Ectodermal cell (in vitro differentiated cells): ENCODE measurements at regions not wholly inside any gene's neighbourhood (a gene's known extent, or its start where the extent isn't known, plus 50 kb on each side); places are given as distances from the start of the nearest gene placed in this dataset.
"Not testable (repeated sequence)": the region's sequence is repeated elsewhere in the genome, so short reads cannot be mapped to it uniquely, and the experiment has no call there.

ENCODE experiments used
- H3K27ac ChIP-seq: 2 replicates; pipeline ENCODE4 v1.7.0; 2013; ENCODE audit warnings: mild to moderate bottlenecking, low read depth, low read length; ENCODE audit not compliant: insufficient read depth, poor library complexity, severe bottlenecking
- H3K27me3 ChIP-seq: 2 replicates; pipeline ENCODE4 v1.7.0; 2013; ENCODE audit warnings: mild to moderate bottlenecking, low read length; ENCODE audit not compliant: insufficient read depth, control insufficient read depth, poor library complexity, severe bottlenecking
- H3K36me3 ChIP-seq: one replicate; pipeline ENCODE4 v1.7.0; 2013; ENCODE audit warnings: low read length; ENCODE audit not compliant: control insufficient read depth, insufficient read depth
- H3K4me1 ChIP-seq: one replicate; pipeline ENCODE4 v1.7.0; 2013; ENCODE audit warnings: low read length; ENCODE audit not compliant: control insufficient read depth, insufficient read depth
- H3K4me3 ChIP-seq: 2 replicates; pipeline ENCODE4 v1.7.0; 2013; ENCODE audit warnings: low read depth, low read length, control low read depth; ENCODE audit not compliant: insufficient read depth
- H3K9me3 ChIP-seq: 2 replicates; pipeline ENCODE4 v1.7.0; 2013; ENCODE audit warnings: mild to moderate bottlenecking, low read length, moderate library complexity; ENCODE audit not compliant: control insufficient read depth
- WGBS, 2 experiments: methylation state at CpG; one replicate each; pipeline ENCODE4 v1.1.7; 2013; ENCODE audit warnings: missing lambda C conversion rate in 2 of 2; 5-methylcytosine and 5-hydroxymethylcytosine counted together

DNA sequence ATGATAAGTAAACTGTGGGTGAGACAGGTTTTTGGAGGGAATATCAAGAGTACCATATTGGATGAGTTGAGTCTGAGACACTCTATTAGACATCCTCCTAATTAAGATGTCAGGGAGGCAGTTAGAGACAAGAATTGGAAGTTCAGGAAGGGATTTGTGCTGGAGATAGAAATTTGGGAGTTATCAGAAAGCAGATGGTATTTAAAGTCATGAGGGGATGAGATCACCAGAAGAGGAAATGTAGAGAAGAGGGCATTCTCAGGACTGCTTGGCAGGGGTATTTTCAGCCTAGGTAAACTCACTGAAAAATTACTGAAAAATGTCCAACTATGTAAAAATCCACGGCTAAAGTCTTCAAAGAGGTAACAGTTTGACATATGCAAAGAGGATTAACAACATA, 161.6 kb upstream of the PGRMC2 start:
- H3K36me3 ChIP-seq, result no peaks in the 10 kb centered on the region
- 100% methylated on average over 1 of the region's 1 CpG; no CpG with 5 or more reads in 1 of the 2 experiments for WGBS, 2 experiments
- no peaks in the 10 kb centered on the region for H3K9me3 ChIP-seq
- H3K27ac ChIP-seq, result no peak overlapping the region
- no peaks in the 10 kb centered on the region for H3K4me1 ChIP-seq
- H3K4me3 ChIP-seq, result no peak overlapping the region
- H3K27me3 ChIP-seq, result no peaks in the 10 kb centered on the region

- Histone ChIP-seq H3K36me3 (no peaks in the 10 kb centered on the region), H3K4me1 (no peaks in the 10 kb centered on the region), H3K27me3 (no peaks in the 10 kb centered on the region), H3K4me3 (no peak overlapping the region), H3K27ac (no peak overlapping the region), H3K9me3 (no peaks in the 10 kb centered on the region)
- 89 to 100% methylated on average over 2 to 3 of the region's 3 CpGs for WGBS, 2 experiments
Measured at GRCh38 chr4:128444544-128445302, 157.1 kb upstream of the PGRMC2 start.

DNA sequence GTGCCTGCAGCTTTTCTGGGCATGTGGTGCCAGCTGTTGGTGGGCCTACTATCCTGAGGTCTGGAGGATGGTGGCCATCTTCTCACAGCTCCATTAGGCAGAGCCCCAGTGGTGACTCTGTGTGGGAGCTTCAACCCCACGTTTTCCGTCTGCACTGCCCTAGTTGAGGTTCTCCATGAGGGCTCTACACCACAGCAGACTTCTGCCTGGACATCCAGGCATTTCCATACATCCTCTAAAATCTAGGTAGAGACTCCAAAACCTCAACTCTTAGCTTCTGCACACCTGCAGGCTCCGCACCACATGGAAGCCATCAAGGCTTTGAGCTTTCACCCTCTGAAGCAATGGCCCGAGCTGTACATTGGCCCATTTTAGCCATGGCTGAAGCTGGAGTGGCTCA, 153.3 kb upstream of the PGRMC2 start:
- no peaks in the 10 kb centered on the region for H3K9me3 ChIP-seq
- 82 to 92% methylated on average over 4 of the region's 4 CpGs for WGBS, 2 experiments

DNA sequence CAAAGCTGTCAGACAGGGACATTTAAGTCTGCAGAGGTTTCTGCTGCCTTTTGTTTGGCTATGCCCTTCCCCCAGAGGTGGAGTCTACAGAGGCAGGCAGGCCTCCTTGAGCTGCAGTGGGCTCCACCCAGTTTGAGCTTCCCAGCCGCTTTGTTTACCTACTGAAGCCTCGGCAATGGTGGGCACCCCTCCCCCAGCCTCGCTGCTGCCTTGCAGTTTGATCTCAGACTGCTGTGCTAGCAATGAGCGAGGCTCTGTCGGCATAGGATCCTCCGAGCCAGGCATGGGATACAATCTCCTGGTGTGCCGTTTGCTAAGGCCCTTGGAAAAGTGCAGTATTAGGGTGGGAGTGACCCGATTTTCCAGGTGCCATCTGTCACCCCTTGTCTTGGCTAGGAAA, 149.4 kb upstream of the PGRMC2 start:
- H3K9me3 ChIP-seq, H3K27me3 ChIP-seq, H3K4me3 ChIP-seq, H3K4me1 ChIP-seq, H3K36me3 ChIP-seq, H3K27ac ChIP-seq: not testable (repeated sequence)
- 92 to 94% methylated on average over 8 of the region's 8 CpGs for WGBS, 2 experiments

More for the DNA sequence above, 153.3 kb upstream of the PGRMC2 start:
- no peaks in the 10 kb centered on the region for H3K36me3 ChIP-seq
- H3K4me3 ChIP-seq, result no peak overlapping the region
- no peaks in the 10 kb centered on the region for H3K27me3 ChIP-seq
- no peak overlapping the region for H3K27ac ChIP-seq
- no peaks in the 10 kb centered on the region for H3K4me1 ChIP-seq

- H3K36me3 ChIP-seq, H3K4me3 ChIP-seq, H3K4me1 ChIP-seq, H3K27ac ChIP-seq, H3K27me3 ChIP-seq, H3K9me3 ChIP-seq: not testable (repeated sequence)
- WGBS, 2 experiments, result 90 to 92% methylated on average over 2 of the region's 2 CpGs
Measured at GRCh38 chr4:128429023-128429613, 141.5 kb upstream of the PGRMC2 start.

DNA sequence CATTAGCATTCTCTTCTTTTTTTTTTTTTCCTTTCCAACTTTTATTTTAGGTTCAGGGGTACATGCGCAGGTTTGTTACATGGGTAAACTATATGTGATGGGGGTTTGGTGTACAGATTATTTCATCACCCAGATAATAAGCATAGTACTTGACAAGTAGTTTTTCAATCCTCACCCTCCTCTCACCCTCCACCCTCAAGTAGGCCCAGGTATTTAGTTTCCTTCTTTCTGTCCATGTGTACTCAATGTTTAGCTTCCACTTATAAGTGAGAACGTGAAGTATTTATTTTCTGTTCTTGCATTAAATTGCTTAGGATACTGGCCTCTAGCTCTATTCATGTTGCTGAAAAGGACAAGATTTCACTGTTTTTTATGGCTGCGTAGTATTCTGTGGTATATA, 140.8 kb upstream of the PGRMC2 start:
- 88 to 92% methylated on average over 2 of the region's 3 CpGs for WGBS, 2 experiments
- Histone ChIP-seq H3K27ac (no peak overlapping the region), H3K4me1 (no peaks in the 10 kb centered on the region), H3K4me3 (no peak overlapping the region), H3K27me3 (no peaks in the 10 kb centered on the region), H3K36me3 (no peaks in the 10 kb centered on the region), H3K9me3 (no peaks in the 10 kb centered on the region)

DNA sequence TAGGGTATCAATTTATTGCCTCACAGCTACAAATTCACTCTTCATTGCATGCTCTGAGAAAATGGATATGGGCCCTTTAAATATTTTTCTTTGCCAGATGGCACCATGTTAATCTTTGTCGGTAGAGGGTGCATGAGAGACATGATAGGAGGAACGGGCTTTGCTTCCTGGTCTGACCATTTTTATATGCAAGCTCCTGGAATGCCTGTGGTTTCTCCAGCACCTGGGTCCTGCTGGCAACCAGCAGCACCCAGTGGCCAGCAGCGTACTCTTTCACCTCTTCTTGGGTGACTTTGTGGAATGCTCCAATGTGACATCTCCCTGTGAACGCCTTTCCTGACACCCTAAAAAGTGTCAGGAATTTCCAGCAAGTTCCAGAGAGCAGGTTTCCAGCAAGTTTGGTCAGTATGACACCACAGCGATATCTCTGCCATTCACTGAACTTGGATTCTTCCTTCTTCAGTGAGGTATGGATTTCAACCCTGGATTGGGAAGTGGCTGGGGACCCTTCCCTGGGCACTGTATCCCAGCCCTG, 140.3 kb upstream of the PGRMC2 start:
- Histone ChIP-seq H3K36me3 (no peaks in the 10 kb centered on the region), H3K27me3 (no peaks in the 10 kb centered on the region), H3K4me3 (no peak overlapping the region), H3K4me1 (no peaks in the 10 kb centered on the region), H3K27ac (no peak overlapping the region), H3K9me3 (no peaks in the 10 kb centered on the region)
- 80 to 89% methylated on average over 5 of the region's 5 CpGs for WGBS, 2 experiments

DNA sequence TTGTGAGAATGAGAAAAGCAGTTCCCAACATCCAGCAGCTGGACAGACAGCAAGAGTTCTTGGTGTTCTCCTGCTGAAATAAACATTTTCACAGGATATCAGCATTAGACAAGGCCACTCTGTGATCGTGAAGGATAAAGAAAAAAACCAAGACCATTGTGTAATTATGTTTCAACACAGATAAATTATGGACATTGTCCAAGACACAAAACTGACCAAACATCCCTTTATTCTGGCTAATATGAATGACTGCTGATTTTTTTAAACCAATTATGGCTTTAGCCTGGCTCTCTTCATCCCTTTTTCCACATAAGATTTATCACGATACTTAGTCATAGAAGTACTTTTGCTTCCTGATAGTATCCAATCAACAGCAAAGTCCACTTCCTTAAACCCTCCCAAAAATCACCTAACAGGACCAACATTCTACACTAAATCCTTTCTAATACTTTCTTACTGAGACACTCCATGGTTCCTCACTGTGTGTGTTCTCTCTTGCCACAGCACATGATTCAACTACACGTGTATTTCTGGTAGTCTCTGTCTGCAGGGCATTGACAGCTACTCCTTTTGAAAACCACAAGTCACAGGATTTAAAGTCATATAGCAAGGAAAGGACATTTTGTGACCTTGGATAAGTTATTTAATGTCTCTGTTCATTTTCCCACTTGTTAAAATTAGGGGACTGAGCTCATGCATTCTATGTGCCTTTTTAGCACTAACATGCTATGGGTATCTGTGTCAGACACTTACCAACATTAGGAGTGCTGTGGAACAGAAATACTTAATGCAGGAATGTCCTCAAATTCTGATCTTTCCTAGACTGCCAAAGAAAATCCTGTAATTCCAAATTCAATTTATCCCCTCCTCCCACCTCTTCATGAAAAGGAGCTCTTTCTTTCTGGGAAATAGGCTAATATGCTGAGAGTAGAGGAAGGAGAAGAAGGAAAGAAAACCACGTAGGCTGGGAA, 137.2 kb upstream of the PGRMC2 start:
- Histone ChIP-seq H3K27me3 (no peaks in the 10 kb centered on the region), H3K4me3 (no peak overlapping the region), H3K4me1 (no peaks in the 10 kb centered on the region), H3K27ac (no peak overlapping the region), H3K9me3 (no peaks in the 10 kb centered on the region), H3K36me3 (no peaks in the 10 kb centered on the region)
- WGBS, 2 experiments, result 87 to 91% methylated on average over 4 of the region's 4 CpGs

GRCh38 chr4:128422296-128422695, 134.7 kb upstream of the PGRMC2 start:
- not testable (repeated sequence) for H3K27ac ChIP-seq, H3K9me3 ChIP-seq, H3K4me3 ChIP-seq, H3K4me1 ChIP-seq, H3K27me3 ChIP-seq, H3K36me3 ChIP-seq
- 93 to 95% methylated on average over 5 of the region's 5 CpGs for WGBS, 2 experiments

GRCh38 chr4:128416921-128417320, 129.3 kb upstream of the PGRMC2 start:
- Histone ChIP-seq H3K4me1 (no peaks in the 10 kb centered on the region), H3K27me3 (no peaks in the 10 kb centered on the region), H3K9me3 (no peaks in the 10 kb centered on the region), H3K4me3 (no peak overlapping the region), H3K36me3 (no peaks in the 10 kb centered on the region), H3K27ac (no peak overlapping the region)
- WGBS, 2 experiments, result 91 to 93% methylated on average over 3 of the region's 3 CpGs
